SK-N-SH treated with all-trans-retinoic acid at 6 μM for 48 hours (cell line): ENCODE measurements at regions not wholly inside any gene's neighbourhood (a gene's known extent, or its start where the extent isn't known, plus 50 kb on each side); places are given as distances from the start of the nearest gene placed in this dataset.

Source experiments
- ATAC-seq: fragments of 200-7000 bp; cut with Tn5 transposase; 3 replicates; pipeline ENCODE4 v1.9.1; 2020; ENCODE audit warnings: mild to moderate bottlenecking, moderate library complexity
- ARNTL ChIP-seq: fragments of 450-650 bp; formaldehyde crosslinking; IDR thresholded peaks from 2 replicates; pipeline ENCODE4 v1.5.0; 2020; ENCODE audit warnings: low read depth, mild to moderate bottlenecking, moderate library complexity, borderline replicate concordance
- BACH2 ChIP-seq: fragments of 250-450 bp; sonication (Bioruptor Pico); IDR thresholded peaks from 2 replicates; pipeline ENCODE4 v1.9.0; 2021; ENCODE audit warnings: mild to moderate bottlenecking, borderline replicate concordance
- CSDC2 ChIP-seq: fragments of 250-450 bp; sonication (Bioruptor Pico); IDR thresholded peaks from 2 replicates; pipeline ENCODE4 v1.5.0; 2020; ENCODE audit warnings: mild to moderate bottlenecking, moderate library complexity
- ESRRG ChIP-seq: fragments of 250-450 bp; sonication (Bioruptor Pico); IDR thresholded peaks from 2 replicates; pipeline ENCODE4 v1.6.1; 2021; ENCODE audit warnings: mild to moderate bottlenecking
- OSR1 ChIP-seq: fragments of 250-450 bp; sonication (Bioruptor Pico); IDR thresholded peaks from 2 replicates; pipeline ENCODE4 v1.8.0; 2022; ENCODE audit warnings: moderate library complexity, mild to moderate bottlenecking, inconsistent platforms
- PPARA ChIP-seq: fragments of 250-450 bp; sonication (Bioruptor Pico); IDR thresholded peaks from 2 replicates; pipeline ENCODE4 v1.5.0; 2020; ENCODE audit warnings: mild to moderate bottlenecking, borderline replicate concordance
- SNAI2 ChIP-seq: fragments of 250-450 bp; sonication (Bioruptor Pico); IDR thresholded peaks from 2 replicates; pipeline ENCODE4 v1.5.0; 2020; ENCODE audit warnings: mild to moderate bottlenecking, moderate library complexity
- TCF4 ChIP-seq: fragments of 250-450 bp; sonication (Bioruptor Pico); IDR thresholded peaks from 2 replicates; pipeline ENCODE4 v1.8.0; 2021; ENCODE audit warnings: mild to moderate bottlenecking, moderate library complexity, borderline replicate concordance
- TOX ChIP-seq: fragments of 250-450 bp; sonication (Bioruptor Pico); IDR thresholded peaks from 2 replicates; pipeline ENCODE4 v1.8.0; 2021; ENCODE audit warnings: mild to moderate bottlenecking, moderate library complexity, borderline replicate concordance
- ZC3H10 ChIP-seq: fragments of 250-450 bp; sonication (Bioruptor Pico); IDR thresholded peaks from 2 replicates; pipeline ENCODE4 v1.5.1; 2021; ENCODE audit warnings: mild to moderate bottlenecking, moderate library complexity
- ZFP3 ChIP-seq: fragments of 250-450 bp; sonication (Bioruptor Pico); IDR thresholded peaks from 2 replicates; pipeline ENCODE4 v1.5.0; 2020; ENCODE audit warnings: mild to moderate bottlenecking, moderate library complexity
- ZFP30 ChIP-seq: fragments of 450-650 bp; formaldehyde crosslinking; IDR thresholded peaks from 2 replicates; pipeline ENCODE4 v1.5.0; 2022; ENCODE audit warnings: mild to moderate bottlenecking, moderate library complexity
- ZNF70 ChIP-seq: fragments of 450-650 bp; formaldehyde crosslinking; IDR thresholded peaks from 2 replicates; pipeline ENCODE4 v1.5.0; 2020; ENCODE audit warnings: mild to moderate bottlenecking, moderate library complexity
- ZNF8 ChIP-seq: fragments of 450-650 bp; formaldehyde crosslinking; IDR thresholded peaks from 2 replicates; pipeline ENCODE4 v1.5.0; 2020; ENCODE audit warnings: mild to moderate bottlenecking, moderate library complexity
- TF ChIP-seq, protein P1 (sequence below): fragments of 250-450 bp; sonication (Bioruptor Pico); IDR thresholded peaks from 2 replicates; pipeline ENCODE4 v1.5.1; 2021; ENCODE audit warnings: mild to moderate bottlenecking, moderate library complexity
- TF ChIP-seq, protein P2 (sequence below): fragments of 250-450 bp; sonication (Bioruptor Pico); IDR thresholded peaks from 2 replicates; pipeline ENCODE4 v1.8.0; 2020; ENCODE audit warnings: mild to moderate bottlenecking, moderate library complexity, borderline replicate concordance
- TF ChIP-seq, protein P3 (sequence below): fragments of 250-450 bp; sonication (Bioruptor Pico); IDR thresholded peaks from 2 replicates; pipeline ENCODE4 v1.8.0; 2021; ENCODE audit warnings: low read depth, mild to moderate bottlenecking, moderate library complexity, borderline replicate concordance
- TF ChIP-seq, protein P4 (sequence below): fragments of 250-450 bp; sonication (Bioruptor Pico); IDR thresholded peaks from 2 replicates; pipeline ENCODE4 v1.5.1; 2020; ENCODE audit warnings: low read depth, mild to moderate bottlenecking, moderate library complexity
- TF ChIP-seq, protein P5 (sequence below): fragments of 250-450 bp; sonication (Bioruptor Pico); IDR thresholded peaks from 2 replicates; pipeline ENCODE4 v1.5.0; 2020; ENCODE audit warnings: mild to moderate bottlenecking, moderate library complexity

DNA sequence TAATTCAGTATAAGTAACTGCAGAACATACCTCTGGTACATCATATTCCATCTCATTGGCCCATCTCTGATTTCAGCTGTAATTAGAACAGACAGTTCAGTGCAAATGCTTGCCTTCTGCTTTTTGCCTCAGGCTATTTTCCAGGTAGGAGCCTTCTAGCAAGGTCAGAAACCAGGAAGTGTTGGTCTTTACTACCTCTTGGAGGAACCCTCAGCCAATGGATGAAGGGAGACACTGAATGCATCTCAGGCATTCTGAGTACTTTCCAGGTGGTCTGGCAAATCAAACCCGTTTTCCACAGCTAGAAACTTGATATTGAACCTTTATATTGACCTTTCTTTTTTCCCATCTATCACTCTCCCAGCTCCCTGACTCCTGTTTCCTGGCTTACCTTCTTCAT is 348.5 kb upstream of the SOX2 start:
- TF ChIP-seq ZNF70 (CRISPR knock-in tag) (no peak), SNAI2 (no peak), TOX (no peak), BACH2 (no peak), TCF4 (no peak), CSDC2 (CRISPR knock-in tag) (no peak), OSR1 (CRISPR knock-in tag) (no peak), ZFP3 (CRISPR knock-in tag) (no peak), ZNF8 (CRISPR knock-in tag) (no peak), PPARA (CRISPR knock-in tag) (no peak), ZC3H10 (CRISPR knock-in tag) (no peak), ZFP30 (CRISPR knock-in tag) (no peak), ARNTL (CRISPR knock-in tag) (no peak)
- TF ChIP-seq, protein P1, sequence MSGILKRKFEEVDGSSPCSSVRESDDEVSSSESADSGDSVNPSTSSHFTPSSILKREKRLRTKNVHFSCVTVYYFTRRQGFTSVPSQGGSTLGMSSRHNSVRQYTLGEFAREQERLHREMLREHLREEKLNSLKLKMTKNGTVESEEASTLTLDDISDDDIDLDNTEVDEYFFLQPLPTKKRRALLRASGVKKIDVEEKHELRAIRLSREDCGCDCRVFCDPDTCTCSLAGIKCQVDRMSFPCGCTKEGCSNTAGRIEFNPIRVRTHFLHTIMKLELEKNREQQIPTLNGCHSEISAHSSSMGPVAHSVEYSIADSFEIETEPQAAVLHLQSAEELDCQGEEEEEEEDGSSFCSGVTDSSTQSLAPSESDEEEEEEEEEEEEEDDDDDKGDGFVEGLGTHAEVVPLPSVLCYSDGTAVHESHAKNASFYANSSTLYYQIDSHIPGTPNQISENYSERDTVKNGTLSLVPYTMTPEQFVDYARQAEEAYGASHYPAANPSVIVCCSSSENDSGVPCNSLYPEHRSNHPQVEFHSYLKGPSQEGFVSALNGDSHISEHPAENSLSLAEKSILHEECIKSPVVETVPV (CRISPR knock-in tag): no peak
- TF ChIP-seq, protein P2, sequence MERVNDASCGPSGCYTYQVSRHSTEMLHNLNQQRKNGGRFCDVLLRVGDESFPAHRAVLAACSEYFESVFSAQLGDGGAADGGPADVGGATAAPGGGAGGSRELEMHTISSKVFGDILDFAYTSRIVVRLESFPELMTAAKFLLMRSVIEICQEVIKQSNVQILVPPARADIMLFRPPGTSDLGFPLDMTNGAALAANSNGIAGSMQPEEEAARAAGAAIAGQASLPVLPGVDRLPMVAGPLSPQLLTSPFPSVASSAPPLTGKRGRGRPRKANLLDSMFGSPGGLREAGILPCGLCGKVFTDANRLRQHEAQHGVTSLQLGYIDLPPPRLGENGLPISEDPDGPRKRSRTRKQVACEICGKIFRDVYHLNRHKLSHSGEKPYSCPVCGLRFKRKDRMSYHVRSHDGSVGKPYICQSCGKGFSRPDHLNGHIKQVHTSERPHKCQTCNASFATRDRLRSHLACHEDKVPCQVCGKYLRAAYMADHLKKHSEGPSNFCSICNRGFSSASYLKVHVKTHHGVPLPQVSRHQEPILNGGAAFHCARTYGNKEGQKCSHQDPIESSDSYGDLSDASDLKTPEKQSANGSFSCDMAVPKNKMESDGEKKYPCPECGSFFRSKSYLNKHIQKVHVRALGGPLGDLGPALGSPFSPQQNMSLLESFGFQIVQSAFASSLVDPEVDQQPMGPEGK (CRISPR knock-in tag): no peak
- TF ChIP-seq, protein P3, sequence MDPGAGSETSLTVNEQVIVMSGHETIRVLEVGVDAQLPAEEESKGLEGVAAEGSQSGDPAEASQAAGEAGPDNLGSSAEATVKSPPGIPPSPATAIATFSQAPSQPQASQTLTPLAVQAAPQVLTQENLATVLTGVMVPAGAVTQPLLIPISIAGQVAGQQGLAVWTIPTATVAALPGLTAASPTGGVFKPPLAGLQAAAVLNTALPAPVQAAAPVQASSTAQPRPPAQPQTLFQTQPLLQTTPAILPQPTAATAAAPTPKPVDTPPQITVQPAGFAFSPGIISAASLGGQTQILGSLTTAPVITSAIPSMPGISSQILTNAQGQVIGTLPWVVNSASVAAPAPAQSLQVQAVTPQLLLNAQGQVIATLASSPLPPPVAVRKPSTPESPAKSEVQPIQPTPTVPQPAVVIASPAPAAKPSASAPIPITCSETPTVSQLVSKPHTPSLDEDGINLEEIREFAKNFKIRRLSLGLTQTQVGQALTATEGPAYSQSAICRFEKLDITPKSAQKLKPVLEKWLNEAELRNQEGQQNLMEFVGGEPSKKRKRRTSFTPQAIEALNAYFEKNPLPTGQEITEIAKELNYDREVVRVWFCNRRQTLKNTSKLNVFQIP (CRISPR knock-in tag): no peak
- TF ChIP-seq, protein P4, sequence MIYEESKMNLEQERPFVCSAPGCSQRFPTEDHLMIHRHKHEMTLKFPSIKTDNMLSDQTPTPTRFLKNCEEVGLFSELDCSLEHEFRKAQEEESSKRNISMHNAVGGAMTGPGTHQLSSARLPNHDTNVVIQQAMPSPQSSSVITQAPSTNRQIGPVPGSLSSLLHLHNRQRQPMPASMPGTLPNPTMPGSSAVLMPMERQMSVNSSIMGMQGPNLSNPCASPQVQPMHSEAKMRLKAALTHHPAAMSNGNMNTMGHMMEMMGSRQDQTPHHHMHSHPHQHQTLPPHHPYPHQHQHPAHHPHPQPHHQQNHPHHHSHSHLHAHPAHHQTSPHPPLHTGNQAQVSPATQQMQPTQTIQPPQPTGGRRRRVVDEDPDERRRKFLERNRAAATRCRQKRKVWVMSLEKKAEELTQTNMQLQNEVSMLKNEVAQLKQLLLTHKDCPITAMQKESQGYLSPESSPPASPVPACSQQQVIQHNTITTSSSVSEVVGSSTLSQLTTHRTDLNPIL (CRISPR knock-in tag): no peak
- TF ChIP-seq, all 23 proteins: peak for 0
- no peak for ATAC-seq

DNA sequence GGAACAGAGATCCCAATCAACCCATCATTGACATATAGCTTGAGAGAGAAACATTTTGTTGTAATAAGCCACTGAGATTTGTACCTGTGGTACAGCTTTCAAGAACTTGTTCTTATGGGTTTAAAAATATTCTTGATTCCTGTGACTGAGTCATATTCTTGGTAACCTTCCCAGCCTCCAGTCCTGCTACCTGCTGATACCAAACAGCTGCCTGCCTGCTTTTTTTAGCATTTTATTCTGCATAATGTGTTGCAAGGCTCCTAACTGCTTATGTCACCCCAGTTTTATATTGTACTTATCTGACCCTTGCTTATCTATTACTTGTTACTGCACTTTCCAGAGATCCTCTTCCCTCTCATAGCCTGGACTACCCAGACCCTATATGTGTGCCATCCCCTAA is 349.3 kb upstream of the SOX2 start:
- ATAC-seq: peak; percentile 38; the same call in 1 of the 3 replicates
- TF ChIP-seq, protein P1 (CRISPR knock-in tag): no peak
- TF ChIP-seq, protein P3 (CRISPR knock-in tag): no peak
- TF ChIP-seq ESRRG (CRISPR knock-in tag) (no peak), OSR1 (CRISPR knock-in tag) (no peak), TOX (no peak)
- TF ChIP-seq, protein P5, sequence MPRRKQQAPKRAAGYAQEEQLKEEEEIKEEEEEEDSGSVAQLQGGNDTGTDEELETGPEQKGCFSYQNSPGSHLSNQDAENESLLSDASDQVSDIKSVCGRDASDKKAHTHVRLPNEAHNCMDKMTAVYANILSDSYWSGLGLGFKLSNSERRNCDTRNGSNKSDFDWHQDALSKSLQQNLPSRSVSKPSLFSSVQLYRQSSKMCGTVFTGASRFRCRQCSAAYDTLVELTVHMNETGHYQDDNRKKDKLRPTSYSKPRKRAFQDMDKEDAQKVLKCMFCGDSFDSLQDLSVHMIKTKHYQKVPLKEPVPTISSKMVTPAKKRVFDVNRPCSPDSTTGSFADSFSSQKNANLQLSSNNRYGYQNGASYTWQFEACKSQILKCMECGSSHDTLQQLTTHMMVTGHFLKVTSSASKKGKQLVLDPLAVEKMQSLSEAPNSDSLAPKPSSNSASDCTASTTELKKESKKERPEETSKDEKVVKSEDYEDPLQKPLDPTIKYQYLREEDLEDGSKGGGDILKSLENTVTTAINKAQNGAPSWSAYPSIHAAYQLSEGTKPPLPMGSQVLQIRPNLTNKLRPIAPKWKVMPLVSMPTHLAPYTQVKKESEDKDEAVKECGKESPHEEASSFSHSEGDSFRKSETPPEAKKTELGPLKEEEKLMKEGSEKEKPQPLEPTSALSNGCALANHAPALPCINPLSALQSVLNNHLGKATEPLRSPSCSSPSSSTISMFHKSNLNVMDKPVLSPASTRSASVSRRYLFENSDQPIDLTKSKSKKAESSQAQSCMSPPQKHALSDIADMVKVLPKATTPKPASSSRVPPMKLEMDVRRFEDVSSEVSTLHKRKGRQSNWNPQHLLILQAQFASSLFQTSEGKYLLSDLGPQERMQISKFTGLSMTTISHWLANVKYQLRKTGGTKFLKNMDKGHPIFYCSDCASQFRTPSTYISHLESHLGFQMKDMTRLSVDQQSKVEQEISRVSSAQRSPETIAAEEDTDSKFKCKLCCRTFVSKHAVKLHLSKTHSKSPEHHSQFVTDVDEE (CRISPR knock-in tag): no peak
